SK-N-MC (cell line): ENCODE measurements at regions not wholly inside any gene's neighbourhood (a gene's known extent, or its start where the extent isn't known, plus 50 kb on each side); places are given as distances from the start of the nearest gene placed in this dataset.

Experiments
- EZH2 ChIP-seq: fragments of 200-600 bp; sonication (generic); IDR thresholded peaks from one replicate; pipeline ENCODE4 v1.6.1; 2017; ENCODE audit warnings: antibody characterized with exemption
- FOXP2 ChIP-seq: optimal IDR thresholded peaks from 2 replicates; pipeline ENCODE3; 2011; ENCODE audit warnings: mild to moderate bottlenecking, moderate library complexity; ENCODE audit not compliant: insufficient read depth; ENCODE audit errors: extremely low read length, control extremely low read depth
- POLR2AphosphoS5 ChIP-seq: IDR thresholded peaks from 2 replicates; pipeline ENCODE4 v1.6.1; 2012; ENCODE audit warnings: mild to moderate bottlenecking, low read depth, low read length, borderline replicate concordance

- TF ChIP-seq EZH2 (no peak), POLR2AphosphoS5 (no peak), FOXP2 (no peak)
Measured at GRCh38 chr15:39173426-39173825, 407.5 kb upstream of the THBS1 start.
